T-cell (primary cell): ENCODE measurements at regions not wholly inside any gene's neighbourhood (a gene's known extent, or its start where the extent isn't known, plus 50 kb on each side); places are given as distances from the start of the nearest gene placed in this dataset.

Experiments used
- ATAC-seq, 4 experiments: fragments of 200-7000 bp in 3 of 4; fragments of 150-1000 bp in 1 of 4; cut with Tn5 transposase; replicated peaks in 1 of 4; 1 replicate in 3 of 4; 2 replicates in 1 of 4; pipeline ENCODE4 v1.10.0; 2021; ENCODE audit warnings: moderate library complexity in 3 of 4, mild to moderate bottlenecking in 2 of 4, moderate number of reproducible peaks in 1 of 4
- CTCF ChIA-PET, 2 donors: fragments of 300-600 bp; sonication (Branson Sonifier 250); formaldehyde crosslinking; loops; one replicate each; lab custom pipeline; 2022; ENCODE audit warnings: antibody characterized with exemption in 2 of 2; lab: Charles Lee
- POLR2A ChIA-PET, 2 donors: fragments of 300-600 bp; sonication (Branson Sonifier 250); formaldehyde crosslinking; loops; one replicate each; lab custom pipeline; 2022; ENCODE audit warnings: antibody characterized with exemption in 2 of 2; lab: Charles Lee
- DNase-seq, 35 experiments: peaks; one replicate each; pipeline versions ENCODE4 v3.0.0 to v3.0.0-alpha.2; 2013 to 2023
- H3K27ac ChIP-seq: one replicate; pipeline ENCODE4 v1.5.1; 2013; ENCODE audit warnings: low read length
- H3K27me3 ChIP-seq, 2 experiments: replicated peaks in 1 of 2; 1 replicate in 1 of 2; 2 replicates in 1 of 2; pipeline versions ENCODE4 v1.6.1 to v1.7.0; 2013; ENCODE audit warnings: low read length in 1 of 2, mixed read lengths in 1 of 2; ENCODE audit not compliant: control insufficient read depth in 2 of 2, insufficient read depth in 2 of 2; ENCODE audit errors: extremely low read depth in 1 of 2
- H3K36me3 ChIP-seq, 2 donors: 1 replicate in 1 of 2; 2 replicates in 1 of 2; pipeline versions ENCODE4 v1.6.1 to v1.7.0; 2013; ENCODE audit warnings: low read length in 1 of 2; ENCODE audit not compliant: control insufficient read depth in 2 of 2, insufficient read depth in 1 of 2; ENCODE audit errors: extremely low read depth in 1 of 2
- H3K4me1 ChIP-seq, 2 experiments: 1 replicate in 1 of 2; 2 replicates in 1 of 2; pipeline versions ENCODE4 v1.6.1 to v1.7.0; 2013; ENCODE audit warnings: low read length in 2 of 2, mixed read lengths in 1 of 2; ENCODE audit not compliant: insufficient read depth in 2 of 2, control insufficient read depth in 1 of 2; ENCODE audit errors: extremely low read depth in 1 of 2
- H3K4me3 ChIP-seq, 2 donors: 1 replicate in 1 of 2; 2 replicates in 1 of 2; pipeline versions ENCODE4 v1.5.1 to v1.7.0; 2013; ENCODE audit warnings: mild to moderate bottlenecking in 2 of 2, low read length in 1 of 2, moderate library complexity in 1 of 2; ENCODE audit not compliant: control insufficient read depth in 1 of 2; ENCODE audit errors: extremely low read depth in 1 of 2
- H3K9me3 ChIP-seq: 2 replicates; pipeline ENCODE4 v1.7.0; 2013
- H3K27ac Mint-ChIP-seq, 2 donors: one replicate each; pipeline ENCODE4 v1.8.0; 2020 to 2021; ENCODE audit warnings: mild to moderate bottlenecking in 2 of 2, mixed read lengths in 2 of 2
- H3K27me3 Mint-ChIP-seq, 2 donors: one replicate each; pipeline ENCODE4 v1.8.0; 2021 to 2022; ENCODE audit warnings: mixed read lengths in 2 of 2
- H3K36me3 Mint-ChIP-seq: one replicate; pipeline ENCODE4 v1.8.0; 2021; ENCODE audit warnings: mixed read lengths
- H3K4me1 Mint-ChIP-seq, 3 donors: one replicate each; pipeline ENCODE4 v1.8.0; 2020 to 2022; ENCODE audit warnings: mixed read lengths in 3 of 3, mild to moderate bottlenecking in 1 of 3
- H3K4me3 Mint-ChIP-seq, 3 donors: one replicate each; pipeline ENCODE4 v1.8.0; 2020 to 2022; ENCODE audit warnings: mild to moderate bottlenecking in 3 of 3, mixed read lengths in 3 of 3, moderate library complexity in 3 of 3
- H3K9me3 Mint-ChIP-seq, 3 donors: one replicate each; pipeline ENCODE4 v1.8.0; 2020 to 2022; ENCODE audit warnings: mixed read lengths in 3 of 3
- WGBS: methylation state at CpG from one replicate; pipeline ENCODE4 v1.1.5; 2013; ENCODE audit warnings: missing lambda C conversion rate; ENCODE audit not compliant: insufficient coverage; 5-methylcytosine and 5-hydroxymethylcytosine counted together

DNA sequence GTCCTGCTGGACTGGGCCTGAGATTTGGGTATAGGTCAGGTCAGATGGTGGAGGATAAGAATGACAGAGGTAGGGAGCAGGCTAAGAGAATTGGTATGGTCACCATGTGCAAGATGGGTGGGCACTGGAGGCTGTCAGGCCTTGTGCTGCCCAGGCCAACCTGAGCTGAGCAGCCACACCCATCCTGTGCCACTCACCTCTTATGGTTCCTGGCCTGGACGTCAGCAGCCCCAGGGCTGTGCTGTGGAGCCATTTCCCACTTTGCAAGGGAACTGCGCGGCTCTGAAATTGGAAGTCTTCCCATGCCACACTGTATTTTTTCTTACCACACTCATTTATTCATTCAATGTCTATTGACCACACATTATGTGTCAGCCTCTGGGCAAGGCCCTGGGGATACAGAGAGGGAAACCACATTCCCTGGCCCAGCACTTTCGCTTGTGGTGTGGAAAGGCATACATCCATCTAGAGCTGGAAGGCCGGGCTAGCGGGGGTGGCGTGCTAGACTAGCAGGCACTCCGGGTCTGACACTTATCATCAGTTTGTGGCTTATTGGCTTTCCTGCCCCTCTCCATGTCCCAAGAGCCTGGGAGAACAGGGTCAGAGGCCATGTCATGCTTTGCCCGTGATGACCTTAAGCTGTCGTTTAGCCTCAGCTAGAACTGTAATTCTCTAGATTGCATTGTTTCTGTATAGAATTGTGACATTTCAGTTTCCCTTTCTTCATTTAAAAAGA is 51.1 kb upstream of the POLG start:
- peaks cover 8 to 45% of the 10 kb centered on the region in 2 experiments for H3K27me3 ChIP-seq
- ChIA-PET POLR2A (no interaction called here), CTCF (interaction anchor here in 1 of 2 donors (0.6 kb wide), 2 partner anchors 27 to 67 kb away, joined by 4 to 5 read pairs; no protein-coding TSS in a partner anchor)
- H3K4me1 Mint-ChIP-seq: no peaks in the 10 kb centered on the region
- no peak overlapping the region for H3K4me3 Mint-ChIP-seq
- H3K36me3 ChIP-seq: peaks cover 0 to 3% of the 10 kb centered on the region in 2 donors
- H3K27me3 Mint-ChIP-seq: peaks cover 31 to 40% of the 10 kb centered on the region in 2 donors
- no peaks in the 10 kb centered on the region for H3K4me1 ChIP-seq
- no peak for DNase-seq
- H3K27ac Mint-ChIP-seq: no peak overlapping the region
- H3K4me3 ChIP-seq: no peak overlapping the region
- 83% methylated on average over 4 of the region's 10 CpGs for WGBS
- H3K27ac ChIP-seq: no peak overlapping the region
- ATAC-seq: no peak
- H3K9me3 Mint-ChIP-seq: no peaks in the 10 kb centered on the region
- no peaks in the 10 kb centered on the region for H3K36me3 Mint-ChIP-seq
- H3K9me3 ChIP-seq: no peaks in the 10 kb centered on the region
